ENCODE measurements at regions not wholly inside any gene's neighbourhood (a gene's known extent, or its start where the extent isn't known, plus 50 kb on each side); places are given as distances from the start of the nearest gene placed in this dataset.

- H3K27me3 ChIP-seq (replicated peaks in 1 of 2; ENCODE audit: control insufficient read depth in 2 of 2, extremely low read depth in 1 of 2, insufficient read depth in 2 of 2, low read length in 1 of 2): no peaks in the 10 kb centered on the region
- ChIA-PET POLR2A (no interaction called here), CTCF (interaction anchor here in 1 of 2 donors (0.6 kb wide), 1 partner anchor 223 kb away, joined by 4 read pairs; no protein-coding TSS in a partner anchor)
- no peaks in the 10 kb centered on the region for H3K9me3 ChIP-seq
- no peak overlapping the region for H3K27ac ChIP-seq (ENCODE audit: low read length)
- no peak overlapping the region for H3K27ac Mint-ChIP-seq
- peaks cover 10 to 12% of the 10 kb centered on the region in 2 experiments for H3K4me1 ChIP-seq (ENCODE audit: control insufficient read depth in 1 of 2, extremely low read depth in 1 of 2, insufficient read depth in 2 of 2, low read length in 2 of 2)
- H3K4me3 ChIP-seq (ENCODE audit: control insufficient read depth in 1 of 2, extremely low read depth in 1 of 2, low read length in 1 of 2): no peak overlapping the region
- DNase-seq (no peak), ATAC-seq (replicated peaks in 1 of 4) (no peak)
- H3K9me3 Mint-ChIP-seq: no peaks in the 10 kb centered on the region
- no peaks in the 10 kb centered on the region for H3K36me3 ChIP-seq (ENCODE audit: control insufficient read depth in 2 of 2, extremely low read depth in 1 of 2, insufficient read depth in 1 of 2, low read length in 1 of 2)
- WGBS (ENCODE audit: insufficient coverage): no CpG with 5 or more reads among the region's 1 CpG
- no peaks in the 10 kb centered on the region for H3K36me3 Mint-ChIP-seq
- no peak overlapping the region for H3K4me3 Mint-ChIP-seq
- H3K27me3 Mint-ChIP-seq: no peaks in the 10 kb centered on the region
- peaks cover 20 to 24% (median 22%) of the 10 kb centered on the region in 3 donors for H3K4me1 Mint-ChIP-seq
Measured at GRCh38 chr14:65330416-65330815, 82.1 kb upstream of the FUT8 start.

- no CpG with 5 or more reads among the region's 3 CpGs for WGBS (ENCODE audit: insufficient coverage)
- no peak overlapping the region for H3K4me3 ChIP-seq (ENCODE audit: control insufficient read depth in 1 of 2, extremely low read depth in 1 of 2, low read length in 1 of 2)
- ChIA-PET POLR2A (interaction anchor here in 1 of 2 donors (0.8 kb wide), 1 partner anchor 11 kb away, joined by 3 read pairs; no protein-coding TSS in a partner anchor), CTCF (no interaction called here)
- H3K9me3 Mint-ChIP-seq: no peaks in the 10 kb centered on the region
- DNase-seq (no peak), ATAC-seq (replicated peaks in 1 of 4) (no peak)
- H3K4me1 Mint-ChIP-seq: peaks cover 30 to 35% (median 32%) of the 10 kb centered on the region in 3 donors
- no peaks in the 10 kb centered on the region for H3K9me3 ChIP-seq
- H3K4me1 ChIP-seq (ENCODE audit: control insufficient read depth in 1 of 2, extremely low read depth in 1 of 2, insufficient read depth in 2 of 2, low read length in 2 of 2): peaks cover 14 to 16% of the 10 kb centered on the region in 2 experiments
- H3K27me3 ChIP-seq (replicated peaks in 1 of 2; ENCODE audit: control insufficient read depth in 2 of 2, extremely low read depth in 1 of 2, insufficient read depth in 2 of 2, low read length in 1 of 2): no peaks in the 10 kb centered on the region
- no peak overlapping the region for H3K4me3 Mint-ChIP-seq
- no peaks in the 10 kb centered on the region for H3K36me3 ChIP-seq (ENCODE audit: control insufficient read depth in 2 of 2, extremely low read depth in 1 of 2, insufficient read depth in 1 of 2, low read length in 1 of 2)
- no peaks in the 10 kb centered on the region for H3K36me3 Mint-ChIP-seq
- no peak overlapping the region for H3K27ac ChIP-seq (ENCODE audit: low read length)
- no peak overlapping the region for H3K27ac Mint-ChIP-seq
- no peaks in the 10 kb centered on the region for H3K27me3 Mint-ChIP-seq
Measured at GRCh38 chr14:65331652-65332051, 80.9 kb upstream of the FUT8 start.

GRCh38 chr14:65332141-65332871 is 80.2 kb upstream of the FUT8 start:
- ATAC-seq (replicated peaks in 1 of 4) (no peak), DNase-seq (no peak)
- H3K9me3 Mint-ChIP-seq: no peaks in the 10 kb centered on the region
- ChIA-PET CTCF (interaction anchor here in 1 of 2 donors (0.5 kb wide), 1 partner anchor 668 kb away, joined by 3 read pairs; no protein-coding TSS in a partner anchor), POLR2A (no interaction called here)
- H3K36me3 Mint-ChIP-seq: no peaks in the 10 kb centered on the region
- H3K4me1 Mint-ChIP-seq: peaks cover 33 to 36% (median 34%) of the 10 kb centered on the region in 3 donors
- Histone ChIP-seq H3K4me1 (ENCODE audit: control insufficient read depth in 1 of 2, extremely low read depth in 1 of 2, insufficient read depth in 2 of 2, low read length in 2 of 2) (peaks cover 16% of the 10 kb centered on the region in 2 experiments), H3K4me3 (ENCODE audit: control insufficient read depth in 1 of 2, extremely low read depth in 1 of 2, low read length in 1 of 2) (no peak overlapping the region), H3K27ac (ENCODE audit: low read length) (no peak overlapping the region), H3K36me3 (ENCODE audit: control insufficient read depth in 2 of 2, extremely low read depth in 1 of 2, insufficient read depth in 1 of 2, low read length in 1 of 2) (no peaks in the 10 kb centered on the region), H3K9me3 (no peaks in the 10 kb centered on the region), H3K27me3 (replicated peaks in 1 of 2; ENCODE audit: control insufficient read depth in 2 of 2, extremely low read depth in 1 of 2, insufficient read depth in 2 of 2, low read length in 1 of 2) (no peaks in the 10 kb centered on the region)
- H3K4me3 Mint-ChIP-seq: no peak overlapping the region
- WGBS (ENCODE audit: insufficient coverage): 88% methylated on average over 2 of the region's 2 CpGs
- no peak overlapping the region for H3K27ac Mint-ChIP-seq
- H3K27me3 Mint-ChIP-seq: no peaks in the 10 kb centered on the region

GRCh38 chr14:65333943-65334687 is 78.4 kb upstream of the FUT8 start:
- Mint-ChIP-seq H3K9me3 (no peaks in the 10 kb centered on the region), H3K27ac (no peak overlapping the region), H3K4me1 (peaks cover 33 to 42% (median 34%) of the 10 kb centered on the region in 3 donors), H3K27me3 (no peaks in the 10 kb centered on the region), H3K4me3 (peak overlapping the region in 1 of 3 donors; percentile 55), H3K36me3 (no peaks in the 10 kb centered on the region)
- CTCF ChIA-PET: no interaction called here
- WGBS (ENCODE audit: insufficient coverage): 83% methylated on average over 6 of the region's 8 CpGs
- DNase-seq (no peak), ATAC-seq (replicated peaks in 1 of 4) (no peak)
- Histone ChIP-seq H3K27me3 (replicated peaks in 1 of 2; ENCODE audit: control insufficient read depth in 2 of 2, extremely low read depth in 1 of 2, insufficient read depth in 2 of 2, low read length in 1 of 2) (no peaks in the 10 kb centered on the region), H3K4me3 (ENCODE audit: control insufficient read depth in 1 of 2, extremely low read depth in 1 of 2, low read length in 1 of 2) (no peak overlapping the region), H3K36me3 (ENCODE audit: control insufficient read depth in 2 of 2, extremely low read depth in 1 of 2, insufficient read depth in 1 of 2, low read length in 1 of 2) (no peaks in the 10 kb centered on the region), H3K27ac (ENCODE audit: low read length) (no peak overlapping the region), H3K4me1 (ENCODE audit: control insufficient read depth in 1 of 2, extremely low read depth in 1 of 2, insufficient read depth in 2 of 2, low read length in 2 of 2) (peaks cover 16% of the 10 kb centered on the region in 2 experiments), H3K9me3 (no peaks in the 10 kb centered on the region)
- POLR2A ChIA-PET: no interaction called here

- Histone ChIP-seq H3K27me3 (replicated peaks in 1 of 2; ENCODE audit: control insufficient read depth in 2 of 2, extremely low read depth in 1 of 2, insufficient read depth in 2 of 2, low read length in 1 of 2) (no peaks in the 10 kb centered on the region), H3K27ac (ENCODE audit: low read length) (no peak overlapping the region), H3K4me1 (ENCODE audit: control insufficient read depth in 1 of 2, extremely low read depth in 1 of 2, insufficient read depth in 2 of 2, low read length in 2 of 2) (peaks cover 16% of the 10 kb centered on the region in 2 experiments), H3K4me3 (ENCODE audit: control insufficient read depth in 1 of 2, extremely low read depth in 1 of 2, low read length in 1 of 2) (no peak overlapping the region), H3K9me3 (no peaks in the 10 kb centered on the region), H3K36me3 (ENCODE audit: control insufficient read depth in 2 of 2, extremely low read depth in 1 of 2, insufficient read depth in 1 of 2, low read length in 1 of 2) (no peaks in the 10 kb centered on the region)
- Mint-ChIP-seq H3K27me3 (no peaks in the 10 kb centered on the region), H3K36me3 (no peaks in the 10 kb centered on the region), H3K4me3 (peak overlapping the region in 1 of 3 donors; percentile 55), H3K9me3 (no peaks in the 10 kb centered on the region), H3K27ac (no peak overlapping the region), H3K4me1 (peaks cover 33 to 42% (median 34%) of the 10 kb centered on the region in 3 donors)
- DNase-seq: no peak
- CTCF ChIA-PET: interaction anchor here in 1 of 2 donors (0.6 kb wide), 1 partner anchor 509 kb away, joined by 3 read pairs; no protein-coding TSS in a partner anchor
- no peak for ATAC-seq (replicated peaks in 1 of 4)
- WGBS (ENCODE audit: insufficient coverage): 100% methylated on average over 4 of the region's 8 CpGs
- POLR2A ChIA-PET: no interaction called here
Measured at GRCh38 chr14:65334765-65335410, 77.6 kb upstream of the FUT8 start.

GRCh38 chr14:65335411-65335947 is 77.1 kb upstream of the FUT8 start:
- DNase-seq (no peak), ATAC-seq (replicated peaks in 1 of 4) (no peak)
- H3K4me3 ChIP-seq (ENCODE audit: control insufficient read depth in 1 of 2, extremely low read depth in 1 of 2, low read length in 1 of 2): no peak overlapping the region
- peaks cover 16% of the 10 kb centered on the region in 2 experiments for H3K4me1 ChIP-seq (ENCODE audit: control insufficient read depth in 1 of 2, extremely low read depth in 1 of 2, insufficient read depth in 2 of 2, low read length in 2 of 2)
- H3K27ac ChIP-seq (ENCODE audit: low read length): no peak overlapping the region
- H3K4me3 Mint-ChIP-seq: no peak overlapping the region
- no peaks in the 10 kb centered on the region for H3K36me3 ChIP-seq (ENCODE audit: control insufficient read depth in 2 of 2, extremely low read depth in 1 of 2, insufficient read depth in 1 of 2, low read length in 1 of 2)
- no peaks in the 10 kb centered on the region for H3K9me3 Mint-ChIP-seq
- no peaks in the 10 kb centered on the region for H3K27me3 Mint-ChIP-seq
- H3K4me1 Mint-ChIP-seq: peaks cover 33 to 40% (median 34%) of the 10 kb centered on the region in 3 donors
- no peak overlapping the region for H3K27ac Mint-ChIP-seq
- no peaks in the 10 kb centered on the region for H3K9me3 ChIP-seq
- H3K27me3 ChIP-seq (replicated peaks in 1 of 2; ENCODE audit: control insufficient read depth in 2 of 2, extremely low read depth in 1 of 2, insufficient read depth in 2 of 2, low read length in 1 of 2): no peaks in the 10 kb centered on the region
- ChIA-PET POLR2A (no interaction called here), CTCF (interaction anchor here in 1 of 2 donors (0.6 kb wide), 1 partner anchor 509 kb away, joined by 3 read pairs; no protein-coding TSS in a partner anchor)
- no CpG with 5 or more reads among the region's 4 CpGs for WGBS (ENCODE audit: insufficient coverage)
- H3K36me3 Mint-ChIP-seq: no peaks in the 10 kb centered on the region
